Neural progenitor cell (in vitro differentiated cells): ENCODE measurements at regions not wholly inside any gene's neighbourhood (a gene's known extent, or its start where the extent isn't known, plus 50 kb on each side); places are given as distances from the start of the nearest gene placed in this dataset.
"Not testable (repeated sequence)": the region's sequence is repeated elsewhere in the genome, so short reads cannot be mapped to it uniquely, and the experiment has no call there.

ENCODE experiments used
- DNase-seq: peaks from one replicate; pipeline ENCODE4 v3.0.0-alpha.2; 2016; ENCODE audit warnings: low spot score
- H2AFZ ChIP-seq: fragments of 200-600 bp; sonication (generic); replicated peaks from 2 replicates; pipeline ENCODE4 v1.6.1; 2016; ENCODE audit warnings: antibody characterized with exemption
- H3F3A ChIP-seq: fragments of 200-600 bp; sonication (generic); 2 replicates; pipeline ENCODE4 v1.6.1; 2016; ENCODE audit warnings: antibody characterized with exemption, low read depth
- H3K27ac ChIP-seq: fragments of 200-600 bp; sonication (generic); 2 replicates; pipeline ENCODE4 v1.5.1; 2016; ENCODE audit warnings: mild to moderate bottlenecking
- H3K27me3 ChIP-seq: fragments of 200-600 bp; sonication (generic); 2 replicates; pipeline ENCODE4 v1.6.1; 2016; ENCODE audit warnings: mild to moderate bottlenecking, moderate library complexity
- H3K36me3 ChIP-seq: fragments of 200-600 bp; sonication (generic); 2 replicates; pipeline ENCODE4 v1.5.1; 2016
- H3K4me1 ChIP-seq: fragments of 200-600 bp; sonication (generic); 2 replicates; pipeline ENCODE4 v1.6.1; 2016; ENCODE audit warnings: mixed run types
- H3K4me2 ChIP-seq: fragments of 200-600 bp; sonication (generic); 2 replicates; pipeline ENCODE4 v1.6.1; 2016
- H3K4me3 ChIP-seq: fragments of 200-600 bp; sonication (generic); 2 replicates; pipeline ENCODE4 v1.5.1; 2016
- H3K79me2 ChIP-seq: fragments of 200-600 bp; sonication (generic); 2 replicates; pipeline ENCODE4 v1.6.1; 2016; ENCODE audit warnings: low read depth
- H3K9ac ChIP-seq: fragments of 200-600 bp; sonication (generic); 2 replicates; pipeline ENCODE4 v1.6.1; 2016
- H3K9me3 ChIP-seq: fragments of 200-600 bp; sonication (generic); 2 replicates; pipeline ENCODE4 v1.5.1; 2016; ENCODE audit warnings: low read depth
- H4K20me1 ChIP-seq: fragments of 200-600 bp; sonication (generic); 2 replicates; pipeline ENCODE4 v1.6.1; 2016; ENCODE audit warnings: low read depth
- H3K27ac Mint-ChIP-seq: 3 replicates; pipeline ENCODE4 v1.8.0; 2021; ENCODE audit warnings: mixed read lengths
- H3K27me3 Mint-ChIP-seq: 2 replicates; pipeline ENCODE4 v1.8.0; 2022; ENCODE audit warnings: low read depth, mild to moderate bottlenecking, inconsistent platforms, moderate library complexity, mixed read lengths; ENCODE audit not compliant: insufficient read depth
- H3K36me3 Mint-ChIP-seq: 3 replicates; pipeline ENCODE4 v1.8.0; 2021; ENCODE audit warnings: mixed read lengths
- H3K4me1 Mint-ChIP-seq: 3 replicates; pipeline ENCODE4 v1.8.0; 2021; ENCODE audit warnings: mixed read lengths
- H3K4me3 Mint-ChIP-seq: 3 replicates; pipeline ENCODE4 v1.8.0; 2021; ENCODE audit warnings: mild to moderate bottlenecking, moderate library complexity, mixed read lengths
- H3K9me3 Mint-ChIP-seq: 3 replicates; pipeline ENCODE4 v1.8.0; 2020; ENCODE audit warnings: mixed read lengths
- EZH2 ChIP-seq: fragments of 200-600 bp; sonication (generic); IDR thresholded peaks from 2 replicates; pipeline ENCODE4 v1.6.1; 2017; ENCODE audit warnings: antibody characterized with exemption, mild to moderate bottlenecking, moderate library complexity
- EZH2phosphoT487 ChIP-seq: fragments of 200-600 bp; sonication (generic); IDR thresholded peaks from 2 replicates; pipeline ENCODE4 v1.6.1; 2017; ENCODE audit warnings: antibody characterized with exemption
- TF ChIP-seq, protein P1 (sequence below): fragments of 200-600 bp; sonication (generic); IDR thresholded peaks from 2 replicates; pipeline ENCODE4 v1.5.1; 2017; ENCODE audit warnings: antibody characterized with exemption, mild to moderate bottlenecking

- Histone ChIP-seq H3K4me3 (no peak overlapping the region), H2AFZ (no peak overlapping the region), H4K20me1 (no peaks in the 10 kb centered on the region), H3K4me2 (no peak overlapping the region), H3K27me3 (no peaks in the 10 kb centered on the region), H3K79me2 (no peaks in the 10 kb centered on the region), H3K36me3 (no peaks in the 10 kb centered on the region), H3F3A (no peaks in the 10 kb centered on the region), H3K9ac (no peak overlapping the region), H3K9me3 (no peaks in the 10 kb centered on the region), H3K4me1 (peaks cover 12% of the 10 kb centered on the region), H3K27ac (no peak overlapping the region)
- peaks cover 2% of the 10 kb centered on the region for H3K27me3 Mint-ChIP-seq
- peaks cover 27% of the 10 kb centered on the region for H3K9me3 Mint-ChIP-seq
- H3K4me3 Mint-ChIP-seq, result no peak overlapping the region
- no peak for DNase-seq
- H3K4me1 Mint-ChIP-seq, result no peaks in the 10 kb centered on the region
- no peak for TF ChIP-seq EZH2phosphoT487
- TF ChIP-seq, protein P1, sequence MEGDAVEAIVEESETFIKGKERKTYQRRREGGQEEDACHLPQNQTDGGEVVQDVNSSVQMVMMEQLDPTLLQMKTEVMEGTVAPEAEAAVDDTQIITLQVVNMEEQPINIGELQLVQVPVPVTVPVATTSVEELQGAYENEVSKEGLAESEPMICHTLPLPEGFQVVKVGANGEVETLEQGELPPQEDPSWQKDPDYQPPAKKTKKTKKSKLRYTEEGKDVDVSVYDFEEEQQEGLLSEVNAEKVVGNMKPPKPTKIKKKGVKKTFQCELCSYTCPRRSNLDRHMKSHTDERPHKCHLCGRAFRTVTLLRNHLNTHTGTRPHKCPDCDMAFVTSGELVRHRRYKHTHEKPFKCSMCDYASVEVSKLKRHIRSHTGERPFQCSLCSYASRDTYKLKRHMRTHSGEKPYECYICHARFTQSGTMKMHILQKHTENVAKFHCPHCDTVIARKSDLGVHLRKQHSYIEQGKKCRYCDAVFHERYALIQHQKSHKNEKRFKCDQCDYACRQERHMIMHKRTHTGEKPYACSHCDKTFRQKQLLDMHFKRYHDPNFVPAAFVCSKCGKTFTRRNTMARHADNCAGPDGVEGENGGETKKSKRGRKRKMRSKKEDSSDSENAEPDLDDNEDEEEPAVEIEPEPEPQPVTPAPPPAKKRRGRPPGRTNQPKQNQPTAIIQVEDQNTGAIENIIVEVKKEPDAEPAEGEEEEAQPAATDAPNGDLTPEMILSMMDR, result no peak
- TF ChIP-seq EZH2, result no peak
- no peak overlapping the region for H3K27ac Mint-ChIP-seq
- H3K36me3 Mint-ChIP-seq, result no peaks in the 10 kb centered on the region
These were observed 321.1 kb upstream of the PCDH18 start for GRCh38 chr4:137853424-137853823.

DNA sequence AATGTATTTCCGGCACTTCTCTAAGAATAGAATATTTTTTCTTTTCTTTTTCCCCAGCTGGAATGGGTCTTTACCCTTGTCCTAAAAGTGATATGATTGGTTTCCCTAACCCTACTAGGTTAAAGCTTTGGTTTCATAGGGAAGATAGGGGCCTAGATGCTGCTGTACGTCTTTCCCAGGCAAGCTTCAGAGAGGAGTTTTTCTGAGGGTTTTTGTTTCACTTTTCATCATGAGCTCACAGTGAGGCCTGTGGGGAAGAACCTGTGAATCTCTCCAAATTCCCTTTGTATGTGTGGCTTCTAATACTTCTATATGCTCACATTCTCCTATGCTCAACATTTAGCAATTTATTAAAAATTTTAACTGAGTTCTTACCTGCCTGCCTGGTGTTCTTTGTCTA is 320.0 kb upstream of the PCDH18 start:
- no peak overlapping the region for H3K9ac ChIP-seq
- H3K27me3 ChIP-seq, result no peaks in the 10 kb centered on the region
- H3K36me3 ChIP-seq, result no peaks in the 10 kb centered on the region
- TF ChIP-seq EZH2 (no peak), EZH2phosphoT487 (no peak)
- TF ChIP-seq, protein P1, result no peak
- H3F3A ChIP-seq, result no peaks in the 10 kb centered on the region
- no peak overlapping the region for H2AFZ ChIP-seq
- Mint-ChIP-seq H3K4me3 (no peak overlapping the region), H3K27me3 (peaks cover 2% of the 10 kb centered on the region), H3K4me1 (no peaks in the 10 kb centered on the region), H3K9me3 (peaks cover 27% of the 10 kb centered on the region), H3K27ac (no peak overlapping the region), H3K36me3 (no peaks in the 10 kb centered on the region)
- H3K4me3 ChIP-seq, result no peak overlapping the region
- no peaks in the 10 kb centered on the region for H3K9me3 ChIP-seq
- H4K20me1 ChIP-seq, result no peaks in the 10 kb centered on the region
- peaks cover 5% of the 10 kb centered on the region for H3K4me1 ChIP-seq
- no peak overlapping the region for H3K4me2 ChIP-seq
- no peaks in the 10 kb centered on the region for H3K79me2 ChIP-seq
- H3K27ac ChIP-seq, result no peak overlapping the region
- DNase-seq, result no peak

GRCh38 chr4:137851435-137851834 is 319.1 kb upstream of the PCDH18 start:
- no peaks in the 10 kb centered on the region for H3K79me2 ChIP-seq
- H2AFZ ChIP-seq, result no peak overlapping the region
- no peak for TF ChIP-seq EZH2phosphoT487
- TF ChIP-seq, protein P1, result no peak
- TF ChIP-seq EZH2, result no peak
- no peaks in the 10 kb centered on the region for H3K4me1 Mint-ChIP-seq
- no peaks in the 10 kb centered on the region for H3K36me3 ChIP-seq
- no peak overlapping the region for H3K4me3 ChIP-seq
- H3K36me3 Mint-ChIP-seq, result no peaks in the 10 kb centered on the region
- H3K27ac Mint-ChIP-seq, result no peak overlapping the region
- H3K4me1 ChIP-seq, result no peaks in the 10 kb centered on the region
- no peak overlapping the region for H3K4me3 Mint-ChIP-seq
- H3K9me3 Mint-ChIP-seq, result peaks cover 27% of the 10 kb centered on the region
- DNase-seq, result no peak
- no peaks in the 10 kb centered on the region for H3K9me3 ChIP-seq
- H3K27me3 Mint-ChIP-seq, result peaks cover 2% of the 10 kb centered on the region
- H3K9ac ChIP-seq, result no peak overlapping the region
- no peak overlapping the region for H3K27ac ChIP-seq
- H4K20me1 ChIP-seq, result no peaks in the 10 kb centered on the region
- no peak overlapping the region for H3K4me2 ChIP-seq
- no peaks in the 10 kb centered on the region for H3F3A ChIP-seq
- no peaks in the 10 kb centered on the region for H3K27me3 ChIP-seq

- not testable (repeated sequence) for H2AFZ ChIP-seq, H3K9ac ChIP-seq, H3K27me3 ChIP-seq, H3K4me3 ChIP-seq, H3K27ac Mint-ChIP-seq, H3K4me1 Mint-ChIP-seq, H3K27me3 Mint-ChIP-seq, H4K20me1 ChIP-seq, H3K4me2 ChIP-seq, H3K36me3 ChIP-seq, H3K4me3 Mint-ChIP-seq, H3K4me1 ChIP-seq, H3K27ac ChIP-seq, DNase-seq, H3K79me2 ChIP-seq, H3F3A ChIP-seq, H3K36me3 Mint-ChIP-seq, H3K9me3 ChIP-seq
- H3K9me3 Mint-ChIP-seq, result peaks cover 11% of the 10 kb centered on the region
These were observed 295.7 kb upstream of the PCDH18 start for GRCh38 chr4:137827945-137828344.
